Brain microvascular endothelial cell (primary cell): ENCODE measurements at regions not wholly inside any gene's neighbourhood (a gene's known extent, or its start where the extent isn't known, plus 50 kb on each side); places are given as distances from the start of the nearest gene placed in this dataset.

Experiments
- DNase-seq: peaks from one replicate; pipeline ENCODE4 v3.0.0-alpha.2; 2020
- H3K27ac ChIP-seq: fragments of 250-450 bp; sonication (Bioruptor Pico); 2 replicates; pipeline ENCODE4 v1.5.1; 2020; ENCODE audit warnings: mild to moderate bottlenecking, moderate library complexity
- H3K27me3 ChIP-seq: fragments of 250-450 bp; sonication (Bioruptor Pico); replicated peaks from 2 replicates; pipeline ENCODE4 v1.5.1; 2020; ENCODE audit warnings: mild to moderate bottlenecking
- H3K36me3 ChIP-seq: fragments of 250-450 bp; sonication (Bioruptor Pico); replicated peaks from 2 replicates; pipeline ENCODE4 v1.5.1; 2020; ENCODE audit warnings: mild to moderate bottlenecking
- H3K4me3 ChIP-seq: 2 replicates; pipeline ENCODE4 v1.5.1; 2011; ENCODE audit warnings: low read depth, mild to moderate bottlenecking, control low read depth, low read length, moderate library complexity
- CTCF ChIP-seq: IDR thresholded peaks from 2 replicates; pipeline ENCODE4 v1.5.1; 2011; ENCODE audit warnings: low read depth, mild to moderate bottlenecking, moderate library complexity, low read length, control low read depth, inconsistent platforms; ENCODE audit errors: missing control alignments
- in situ Hi-C: cut with HindIII; loops from 2 replicates; pipeline ENCODE4 v1.10.0; 2017; ENCODE audit warnings: low sequenced_read_pairs, low pct_ligation_motif_present

GRCh38 chrX:54615109-54615508 lies 85.1 kb downstream of the GNL3L start:
- DNase-seq, result no peak
- H3K36me3 ChIP-seq, result no peaks in the 10 kb centered on the region
- no peaks in the 10 kb centered on the region for H3K27me3 ChIP-seq
- no peak overlapping the region for H3K27ac ChIP-seq
- H3K4me3 ChIP-seq, result no peak overlapping the region
- in situ Hi-C loops, result no loop called here
- no peak for TF ChIP-seq CTCF

GRCh38 chrX:54633641-54634040 lies 103.6 kb downstream of the GNL3L start:
- Histone ChIP-seq H3K27ac (no peak overlapping the region), H3K27me3 (no peaks in the 10 kb centered on the region), H3K4me3 (no peak overlapping the region), H3K36me3 (no peaks in the 10 kb centered on the region)
- peak; percentile 23 for DNase-seq
- in situ Hi-C loops, result no loop called here
- no peak for TF ChIP-seq CTCF

- no peak for TF ChIP-seq CTCF
- in situ Hi-C loops, result no loop called here
- no peak for DNase-seq
- Histone ChIP-seq H3K27me3 (no peaks in the 10 kb centered on the region), H3K27ac (peak overlapping the region; percentile 91), H3K36me3 (no peaks in the 10 kb centered on the region), H3K4me3 (peak overlapping the region; percentile 55)
Observed at GRCh38 chrX:54639018-54639345, 109.0 kb downstream of the GNL3L start.

GRCh38 chrX:54639346-54640102 lies 109.5 kb downstream of the GNL3L start:
- in situ Hi-C loops, result no loop called here

GRCh38 chrX:54640103-54640690 lies 110.2 kb downstream of the GNL3L start:
- DNase-seq, result no peak
- Histone ChIP-seq H3K27me3 (no peaks in the 10 kb centered on the region), H3K4me3 (peak overlapping the region; percentile 55), H3K36me3 (no peaks in the 10 kb centered on the region), H3K27ac (peak overlapping the region; percentile 91)
- TF ChIP-seq CTCF, result no peak
- in situ Hi-C loops, result no loop called here

More at GRCh38 chrX:54639346-54640102, 109.5 kb downstream of the GNL3L start:
- peak; percentile 78 for TF ChIP-seq CTCF
- peak overlapping the region; percentile 91 for H3K27ac ChIP-seq
- H3K4me3 ChIP-seq, result peak overlapping the region; percentile 55
- no peaks in the 10 kb centered on the region for H3K36me3 ChIP-seq
- H3K27me3 ChIP-seq, result no peaks in the 10 kb centered on the region
- DNase-seq, result peak; percentile 93
